Glutamatergic neuron (in vitro differentiated cells): ENCODE measurements at regions not wholly inside any gene's neighbourhood (a gene's known extent, or its start where the extent isn't known, plus 50 kb on each side); places are given as distances from the start of the nearest gene placed in this dataset.

Source experiments
- DNase-seq: peaks from one replicate; pipeline ENCODE4 v3.0.0; 2022
- H3K27ac Mint-ChIP-seq: one replicate; pipeline ENCODE4 v1.8.0; 2020; ENCODE audit warnings: mild to moderate bottlenecking, mixed read lengths, inconsistent platforms; ENCODE audit not compliant: unreplicated experiment
- H3K27me3 Mint-ChIP-seq: one replicate; pipeline ENCODE4 v1.8.0; 2020; ENCODE audit warnings: mild to moderate bottlenecking, moderate library complexity, mixed read lengths, inconsistent platforms; ENCODE audit not compliant: unreplicated experiment
- H3K36me3 Mint-ChIP-seq: one replicate; pipeline ENCODE4 v1.8.0; 2020; ENCODE audit warnings: mild to moderate bottlenecking, mixed read lengths, inconsistent platforms; ENCODE audit not compliant: unreplicated experiment
- H3K4me1 Mint-ChIP-seq: one replicate; pipeline ENCODE4 v1.8.0; 2020; ENCODE audit warnings: mild to moderate bottlenecking, low read depth, mixed read lengths, inconsistent platforms; ENCODE audit not compliant: unreplicated experiment
- H3K4me3 Mint-ChIP-seq: one replicate; pipeline ENCODE4 v1.8.0; 2020; ENCODE audit warnings: mild to moderate bottlenecking, mixed read lengths, inconsistent platforms; ENCODE audit not compliant: unreplicated experiment
- H3K9me3 Mint-ChIP-seq: one replicate; pipeline ENCODE4 v1.8.0; 2020; ENCODE audit warnings: mild to moderate bottlenecking, moderate library complexity, mixed read lengths, inconsistent platforms; ENCODE audit not compliant: unreplicated experiment
- TF ChIP-seq, protein P1 (sequence below): fragments of 200-600 bp; sonication (generic); IDR thresholded peaks from one replicate; pipeline ENCODE4 v1.5.0; 2021; ENCODE audit not compliant: partially characterized antibody, unreplicated experiment

- DNase-seq: no peak
- TF ChIP-seq, protein P1, sequence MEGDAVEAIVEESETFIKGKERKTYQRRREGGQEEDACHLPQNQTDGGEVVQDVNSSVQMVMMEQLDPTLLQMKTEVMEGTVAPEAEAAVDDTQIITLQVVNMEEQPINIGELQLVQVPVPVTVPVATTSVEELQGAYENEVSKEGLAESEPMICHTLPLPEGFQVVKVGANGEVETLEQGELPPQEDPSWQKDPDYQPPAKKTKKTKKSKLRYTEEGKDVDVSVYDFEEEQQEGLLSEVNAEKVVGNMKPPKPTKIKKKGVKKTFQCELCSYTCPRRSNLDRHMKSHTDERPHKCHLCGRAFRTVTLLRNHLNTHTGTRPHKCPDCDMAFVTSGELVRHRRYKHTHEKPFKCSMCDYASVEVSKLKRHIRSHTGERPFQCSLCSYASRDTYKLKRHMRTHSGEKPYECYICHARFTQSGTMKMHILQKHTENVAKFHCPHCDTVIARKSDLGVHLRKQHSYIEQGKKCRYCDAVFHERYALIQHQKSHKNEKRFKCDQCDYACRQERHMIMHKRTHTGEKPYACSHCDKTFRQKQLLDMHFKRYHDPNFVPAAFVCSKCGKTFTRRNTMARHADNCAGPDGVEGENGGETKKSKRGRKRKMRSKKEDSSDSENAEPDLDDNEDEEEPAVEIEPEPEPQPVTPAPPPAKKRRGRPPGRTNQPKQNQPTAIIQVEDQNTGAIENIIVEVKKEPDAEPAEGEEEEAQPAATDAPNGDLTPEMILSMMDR: no peak
- H3K36me3 Mint-ChIP-seq: no peaks in the 10 kb centered on the region
- H3K9me3 Mint-ChIP-seq: no peaks in the 10 kb centered on the region
- H3K4me1 Mint-ChIP-seq: no peaks in the 10 kb centered on the region
- no peak overlapping the region for H3K27ac Mint-ChIP-seq
- no peaks in the 10 kb centered on the region for H3K27me3 Mint-ChIP-seq
- no peak overlapping the region for H3K4me3 Mint-ChIP-seq
Measured at GRCh38 chr15:57854531-57854930, 148.0 kb downstream of the POLR2M start.

DNA sequence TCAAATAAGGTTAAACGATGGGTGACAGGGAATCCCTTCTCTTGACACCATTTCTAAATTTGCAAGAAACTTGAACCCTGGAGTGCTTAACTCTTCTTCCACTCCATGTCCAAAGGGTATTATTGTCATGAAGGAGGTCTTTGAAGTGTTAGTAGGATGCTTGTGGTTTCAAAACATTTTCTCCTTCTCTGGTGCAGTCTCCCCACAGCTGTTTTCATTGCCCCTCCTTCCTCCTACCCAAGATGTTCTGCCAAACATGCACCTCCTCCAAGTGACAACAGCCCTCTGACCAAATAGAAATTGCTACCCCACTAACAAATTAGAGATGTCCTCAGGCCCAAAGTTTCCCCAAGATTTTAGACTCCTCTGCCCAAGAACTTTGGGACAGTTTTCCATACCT lies 151.4 kb downstream of the POLR2M start:
- TF ChIP-seq, protein P1: no peak
- Mint-ChIP-seq H3K9me3 (no peaks in the 10 kb centered on the region), H3K27me3 (no peaks in the 10 kb centered on the region), H3K36me3 (no peaks in the 10 kb centered on the region), H3K27ac (no peak overlapping the region), H3K4me3 (no peak overlapping the region), H3K4me1 (no peaks in the 10 kb centered on the region)
- DNase-seq: no peak

GRCh38 chr15:57859130-57859685 lies 152.7 kb downstream of the POLR2M start:
- no peaks in the 10 kb centered on the region for H3K27me3 Mint-ChIP-seq
- no peaks in the 10 kb centered on the region for H3K36me3 Mint-ChIP-seq
- TF ChIP-seq, protein P1: no peak
- no peaks in the 10 kb centered on the region for H3K9me3 Mint-ChIP-seq
- H3K4me3 Mint-ChIP-seq: no peak overlapping the region
- H3K4me1 Mint-ChIP-seq: no peaks in the 10 kb centered on the region
- no peak for DNase-seq
- no peak overlapping the region for H3K27ac Mint-ChIP-seq

DNA sequence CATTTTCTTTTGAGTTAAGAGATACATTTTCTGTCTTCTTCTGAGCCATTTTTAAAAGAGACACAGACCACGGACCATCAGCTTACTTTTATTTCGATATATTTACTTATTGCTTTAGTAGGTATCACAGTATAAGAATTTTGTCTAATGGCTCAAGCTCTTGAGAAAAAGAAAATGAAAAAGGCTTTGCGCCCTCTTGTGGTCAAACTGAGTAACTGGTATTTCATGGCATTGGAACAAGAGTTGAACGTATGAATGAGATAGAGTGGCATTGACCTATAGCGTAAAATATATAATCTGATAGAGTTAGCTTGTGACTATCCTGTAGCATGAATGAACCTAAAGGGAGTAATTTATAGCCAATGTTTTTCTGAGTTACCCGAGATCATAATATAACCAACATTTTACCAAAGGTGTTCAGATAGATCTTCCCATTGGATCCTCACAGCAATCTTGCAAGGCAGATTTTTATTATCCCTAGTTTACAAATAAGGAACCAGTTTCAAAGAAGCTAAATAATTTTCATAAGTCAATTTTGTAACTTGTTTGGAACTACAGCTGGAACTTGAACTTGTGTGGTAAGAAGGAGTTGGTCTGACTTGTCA lies 154.6 kb downstream of the POLR2M start:
- TF ChIP-seq, protein P1: peak; percentile 95
- Mint-ChIP-seq H3K4me1 (no peaks in the 10 kb centered on the region), H3K4me3 (no peak overlapping the region), H3K36me3 (no peaks in the 10 kb centered on the region), H3K27me3 (no peaks in the 10 kb centered on the region), H3K27ac (no peak overlapping the region), H3K9me3 (peaks cover 2% of the 10 kb centered on the region)
- no peak for DNase-seq

DNA sequence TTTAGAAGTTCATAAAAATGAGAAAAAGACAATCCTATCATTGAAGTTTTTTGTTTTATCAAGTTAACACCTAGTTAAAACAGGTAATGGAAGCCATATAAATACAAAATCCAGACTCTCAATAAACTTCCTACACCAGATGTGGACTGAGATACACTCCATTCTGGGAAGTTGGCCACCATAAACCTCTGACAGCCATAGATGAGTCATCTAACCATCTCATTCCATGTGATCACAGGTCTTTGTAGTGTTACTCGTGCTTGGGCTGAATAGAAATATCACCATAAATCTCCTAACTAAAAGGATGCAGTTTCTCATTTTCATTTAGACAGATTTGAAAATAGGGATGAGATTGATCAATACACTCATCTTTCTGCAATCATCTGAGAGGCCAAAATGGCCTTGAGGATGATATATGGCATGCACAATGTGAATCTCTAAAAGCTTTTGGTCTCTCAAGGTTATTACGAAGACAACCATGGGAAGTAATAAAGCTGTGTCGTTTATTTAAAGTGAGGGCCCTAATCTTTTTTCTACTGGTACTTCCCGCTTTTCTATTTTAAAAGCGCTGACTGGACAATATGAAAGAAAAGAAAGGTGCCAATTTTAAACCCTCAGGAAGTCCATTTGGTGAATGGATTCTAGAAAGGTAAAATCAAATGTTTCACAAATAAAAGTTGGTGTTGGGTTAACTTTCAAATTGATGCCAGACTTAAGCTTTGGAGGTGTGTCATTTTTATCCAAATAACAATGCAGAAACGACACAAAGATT lies 155.5 kb downstream of the POLR2M start:
- peaks cover 2% of the 10 kb centered on the region for H3K9me3 Mint-ChIP-seq
- no peak overlapping the region for H3K27ac Mint-ChIP-seq
- no peak for DNase-seq
- H3K36me3 Mint-ChIP-seq: no peaks in the 10 kb centered on the region
- TF ChIP-seq, protein P1: no peak
- no peak overlapping the region for H3K4me3 Mint-ChIP-seq
- H3K27me3 Mint-ChIP-seq: no peaks in the 10 kb centered on the region
- no peaks in the 10 kb centered on the region for H3K4me1 Mint-ChIP-seq
